HCT116 (cell line): ENCODE measurements at regions not wholly inside any gene's neighbourhood (a gene's known extent, or its start where the extent isn't known, plus 50 kb on each side); places are given as distances from the start of the nearest gene placed in this dataset.

Experiments
- ATAC-seq: fragments of 200-7000 bp; cut with Tn5 transposase; 2 replicates; pipeline ENCODE4 v1.9.1; 2020; ENCODE audit warnings: mild to moderate bottlenecking, moderate library complexity
- BruUV-seq: library from RNA; stranded (reverse); fragments of 400-500 nt; replicated peaks from 2 replicates; lab custom pipeline; 2021; lab: Mats Ljungman, UMichigan
- CTCF ChIA-PET: fragments of 300-600 bp; sonication (Branson Sonifier 250); formaldehyde crosslinking; loops from one replicate; lab custom pipeline; 2021; ENCODE audit warnings: antibody characterized with exemption; lab: Charles Lee
- POLR2A ChIA-PET: fragments of 300-600, 350-600 bp; sonication (Branson Sonifier 250); formaldehyde crosslinking; loops from one replicate; lab custom pipeline; 2021; ENCODE audit warnings: antibody characterized with exemption; lab: Charles Lee
- RAD21 ChIA-PET, 2 experiments: fragments of 300-600 bp; sonication (Branson Sonifier 250); formaldehyde crosslinking; loops; one replicate each; lab custom pipeline; 2023; ENCODE audit warnings: low total read pairs in 2 of 2; ENCODE audit not compliant: uncharacterized antibody in 2 of 2, unreplicated experiment in 2 of 2, low non-redundant PET in 1 of 2; lab: Charles Lee
- DNase-seq: peaks from one replicate; pipeline ENCODE4 v3.0.0-alpha.2; 2010; ENCODE audit warnings: low read depth, low spot score
- H2AFZ ChIP-seq: fragments of 200-600 bp; shearing (Covaris generic), sonication (generic); 2 replicates; pipeline ENCODE4 v1.6.1; 2017; ENCODE audit warnings: low read depth, mixed run types, mixed read lengths, antibody characterized with exemption, low read length; ENCODE audit not compliant: poor library complexity, severe bottlenecking
- H3K27ac ChIP-seq: 2 replicates; pipeline ENCODE4 v1.5.1; 2012; ENCODE audit warnings: low read depth, low read length
- H3K27me3 ChIP-seq: fragments of 200-600 bp; sonication (generic); 2 replicates; pipeline ENCODE4 v1.6.1; 2016; ENCODE audit warnings: mixed run types, low read length, mixed read lengths; ENCODE audit not compliant: insufficient read depth
- H3K36me3 ChIP-seq, 2 experiments: fragments of 200-500 bp in 1 of 2; fragments of 200-600 bp in 1 of 2; sonication (Bioruptor generic) in 1 of 2; sonication (generic) in 1 of 2; 2 replicates each; pipeline versions ENCODE4 v1.5.1 to v1.6.1; 2014 to 2016; ENCODE audit warnings: low read length in 2 of 2, inconsistent platforms in 1 of 2, mixed read lengths in 1 of 2, mixed run types in 1 of 2; ENCODE audit not compliant: insufficient read depth in 2 of 2, control insufficient read depth in 1 of 2
- H3K4me1 ChIP-seq, 2 experiments: fragments of 200-600 bp in 1 of 2; sonication (generic) in 1 of 2; 2 replicates each; pipeline versions ENCODE4 v1.5.1 to v1.6.1; 2012 to 2017; ENCODE audit warnings: low read length in 2 of 2, inconsistent platforms in 1 of 2, mild to moderate bottlenecking in 1 of 2, mixed read lengths in 1 of 2, mixed run types in 1 of 2, moderate library complexity in 1 of 2; ENCODE audit not compliant: insufficient read depth in 2 of 2, control insufficient read depth in 1 of 2
- H3K4me2 ChIP-seq: fragments of 200-600 bp; sonication (generic); 2 replicates; pipeline ENCODE4 v1.6.1; 2017; ENCODE audit warnings: mixed run types, low read length, mixed read lengths
- H3K4me3 ChIP-seq, 2 experiments: fragments of 200-600 bp in 1 of 2; sonication (generic) in 1 of 2; replicated peaks in 1 of 2; 2 replicates each; pipeline ENCODE4 v1.5.1; 2011 to 2016; ENCODE audit warnings: low read length in 2 of 2, control low read depth in 1 of 2, low read depth in 1 of 2, mild to moderate bottlenecking in 1 of 2, mixed read lengths in 1 of 2, mixed run types in 1 of 2
- H3K79me2 ChIP-seq: fragments of 200-600 bp; sonication (generic); 2 replicates; pipeline ENCODE4 v1.6.1; 2017; ENCODE audit warnings: mild to moderate bottlenecking, mixed run types, low read length, moderate library complexity, mixed read lengths; ENCODE audit not compliant: insufficient read depth
- H3K9ac ChIP-seq: fragments of 200-600 bp; sonication (generic); 2 replicates; pipeline ENCODE4 v1.6.1; 2016; ENCODE audit warnings: low read length, mixed read lengths
- H3K9me2 ChIP-seq: fragments of 200-600 bp; sonication (generic), shearing (Covaris generic); 2 replicates; pipeline ENCODE4 v1.6.1; 2017; ENCODE audit warnings: mixed run types, mild to moderate bottlenecking, moderate library complexity; ENCODE audit not compliant: insufficient read depth
- H3K9me3 ChIP-seq, 2 experiments: fragments of 200-500 bp in 1 of 2; fragments of 200-600 bp in 1 of 2; sonication (Bioruptor generic) in 1 of 2; sonication (generic) in 1 of 2; 2 replicates each; pipeline ENCODE4 v1.6.1; 2014 to 2017; ENCODE audit warnings: low read length in 2 of 2, mixed read lengths in 2 of 2, inconsistent platforms in 1 of 2, low read depth in 1 of 2, mild to moderate bottlenecking in 1 of 2, mixed run types in 1 of 2, moderate library complexity in 1 of 2; ENCODE audit not compliant: control insufficient read depth in 1 of 2, insufficient read depth in 1 of 2
- H4K20me1 ChIP-seq: fragments of 200-600 bp; sonication (generic), shearing (Covaris generic); 2 replicates; pipeline ENCODE4 v1.6.1; 2017; ENCODE audit warnings: mixed run types, mild to moderate bottlenecking, moderate library complexity; ENCODE audit not compliant: insufficient read depth
- ATF3 ChIP-seq: IDR thresholded peaks from 2 replicates; pipeline ENCODE4 v1.6.1; 2012
- CBX3 ChIP-seq: IDR thresholded peaks from 2 replicates; pipeline ENCODE4 v1.6.1; 2012; ENCODE audit warnings: low read depth
- CTCF ChIP-seq, 3 experiments: fragments of 200-600 bp in 1 of 3; sonication (generic) in 1 of 3; IDR thresholded peaks in 2 of 3; conservative IDR thresholded peaks in 1 of 3; 2 replicates each; pipeline ENCODE4 v1.5.1; 2012 to 2017; ENCODE audit warnings: low read depth in 2 of 3, low read length in 2 of 3, antibody characterized with exemption in 1 of 3, borderline replicate concordance in 1 of 3, control low read depth in 1 of 3, mild to moderate bottlenecking in 1 of 3, mixed read lengths in 1 of 3, mixed run types in 1 of 3, moderate library complexity in 1 of 3; ENCODE audit not compliant: insufficient read depth in 1 of 3
- EGR1 ChIP-seq: IDR thresholded peaks from 2 replicates; pipeline ENCODE4 v1.6.1; 2012; ENCODE audit warnings: low read depth
- ELF1 ChIP-seq: IDR thresholded peaks from 2 replicates; pipeline ENCODE4 v1.6.1; 2012; ENCODE audit warnings: low read depth, borderline replicate concordance
- JUND ChIP-seq: IDR thresholded peaks from 2 replicates; pipeline ENCODE4 v1.6.1; 2012
- MAX ChIP-seq: IDR thresholded peaks from 2 replicates; pipeline ENCODE4 v1.6.1; 2012
- POLR2A ChIP-seq: IDR thresholded peaks from 2 replicates; pipeline ENCODE4 v1.7.0; 2011; ENCODE audit warnings: borderline replicate concordance; ENCODE audit not compliant: insufficient read depth, insufficient read length; ENCODE audit errors: extremely low read depth
- POLR2AphosphoS5 ChIP-seq: IDR thresholded peaks from 2 replicates; pipeline ENCODE4 v1.6.1; 2011; ENCODE audit warnings: mild to moderate bottlenecking, low read depth, low read length, moderate library complexity
- REST ChIP-seq: IDR thresholded peaks from 2 replicates; pipeline ENCODE4 v1.6.1; 2012; ENCODE audit warnings: low read depth
- SIN3A ChIP-seq: IDR thresholded peaks from 2 replicates; pipeline ENCODE4 v1.6.1; 2012; ENCODE audit warnings: low read depth
- TCF7L2 ChIP-seq: IDR thresholded peaks from 2 replicates; pipeline ENCODE4 v1.7.0; 2011; ENCODE audit warnings: borderline replicate concordance, inconsistent platforms; ENCODE audit not compliant: insufficient read depth, insufficient read length; ENCODE audit errors: extremely low read depth
- YY1 ChIP-seq: IDR thresholded peaks from 2 replicates; pipeline ENCODE4 v1.6.1; 2011; ENCODE audit warnings: low read length, low read depth, moderate library complexity, mild to moderate bottlenecking; ENCODE audit not compliant: insufficient replicate concordance; ENCODE audit errors: extremely low read depth
- ZFX ChIP-seq: fragments of 450-650 bp; IDR thresholded peaks from 2 replicates; pipeline ENCODE4 v1.6.1; 2017
- ZNF274 ChIP-seq: fragments of 200-500 bp; sonication (Bioruptor generic); IDR thresholded peaks from 2 replicates; pipeline ENCODE4 v1.6.1; 2014; ENCODE audit warnings: mild to moderate bottlenecking, low read depth, low read length, inconsistent platforms
- intact Hi-C: fragments of 100-400 bp; cut with micrococcal nuclease; formaldehyde crosslinking; loops from 2 replicates; pipeline ENCODE4 v1.10.0; 2022

GRCh38 chr7:123271231-123271630, 71.5 kb upstream of the SLC13A1 start:
- Histone ChIP-seq H4K20me1 (no peaks in the 10 kb centered on the region), H3K27ac (no peak overlapping the region), H3K9ac (no peak overlapping the region), H2AFZ (no peak overlapping the region), H3K9me2 (no peaks in the 10 kb centered on the region), H3K4me2 (0 out of 2 replicates have a peak overlapping the region, but pooled peaks have one; percentile 2), H3K79me2 (no peaks in the 10 kb centered on the region), H3K4me3 (no peak overlapping the region), H3K4me1 (peaks cover 0 to 6% of the 10 kb centered on the region in 2 experiments; a peak in 1 of 4 replicates), H3K36me3 (no peaks in the 10 kb centered on the region), H3K27me3 (no peaks in the 10 kb centered on the region), H3K9me3 (no peaks in the 10 kb centered on the region)
- DNase-seq (no peak), ATAC-seq (peak; percentile 50; the same call in 1 of the 2 replicates)
- no TSS peak for BruUV-seq
- intact Hi-C loops: no loop called here
- ChIA-PET CTCF (no interaction called here), POLR2A (no interaction called here), RAD21 (no interaction called here)
- TF ChIP-seq MAX (no peak), ZNF274 (no peak), POLR2A (no peak), POLR2AphosphoS5 (no peak), ZFX (no peak), CBX3 (no peak), SIN3A (no peak), EGR1 (no peak), CTCF (IDR thresholded peaks at IDR 0.05 in 2 of 3, conservative IDR thresholded peaks at IDR 0.05 in 1 of 3; ENCODE audit: borderline replicate concordance in 1 of 3, insufficient read depth in 1 of 3, low read depth in 2 of 3, low read length in 2 of 3) (no peak), ATF3 (no peak), TCF7L2 (no peak), YY1 (no peak), JUND (no peak), ELF1 (no peak), REST (no peak)
